K562 (cell line): ENCODE measurements at regions not wholly inside any gene's neighbourhood (a gene's known extent, or its start where the extent isn't known, plus 50 kb on each side); places are given as distances from the start of the nearest gene placed in this dataset.

Source experiments
- BRF2 ChIP-seq: IDR thresholded peaks from 3 replicates; pipeline ENCODE4 v1.6.1; 2011; ENCODE audit warnings: borderline replicate concordance, mild to moderate bottlenecking; ENCODE audit not compliant: insufficient read length, insufficient read depth
- CBX5 ChIP-seq: IDR thresholded peaks from 2 replicates; pipeline ENCODE4 v1.6.1; 2014; ENCODE audit warnings: low read depth, borderline replicate concordance
- CHD7 ChIP-seq: fragments of 200-600 bp; sonication (generic); IDR thresholded peaks from one replicate; pipeline ENCODE4 v1.6.1; 2012; ENCODE audit warnings: mild to moderate bottlenecking, low read depth, low read length, inconsistent platforms
- KDM2B ChIP-seq: fragments of 250-450 bp; sonication (Bioruptor Pico); IDR thresholded peaks from 2 replicates; pipeline ENCODE4 v1.8.0; 2021; ENCODE audit warnings: mild to moderate bottlenecking, moderate library complexity
- MECOM ChIP-seq: fragments of 250-450 bp; sonication (Bioruptor Pico); IDR thresholded peaks from 2 replicates; pipeline ENCODE4 v1.8.0; 2022; ENCODE audit warnings: inconsistent platforms
- PHB ChIP-seq: fragments of 250-450 bp; sonication (Bioruptor Pico); IDR thresholded peaks from 2 replicates; pipeline ENCODE4 v1.5.0; 2021
- SPI1 ChIP-seq: IDR thresholded peaks from 2 replicates; pipeline ENCODE4 v1.6.1; 2011; ENCODE audit warnings: low read depth, low read length, control low read depth, borderline replicate concordance
- UBTF ChIP-seq, 2 experiments: IDR thresholded peaks; 2 replicates each; pipeline ENCODE4 v1.6.1; 2012; ENCODE audit warnings: improper control_type of control experiment in 2 of 2, low read depth in 2 of 2, low read length in 2 of 2, borderline replicate concordance in 1 of 2
- ZBTB12 ChIP-seq: fragments of 250-450 bp; sonication (Bioruptor Pico); IDR thresholded peaks from 2 replicates; pipeline ENCODE4 v1.4.0; 2020
- ZNF512 ChIP-seq: IDR thresholded peaks from 2 replicates; pipeline ENCODE4 v1.6.1; 2016; ENCODE audit warnings: missing genetic modification characterization, missing compliant biosample characterization

- TF ChIP-seq CHD7, result no peak
- TF ChIP-seq ZBTB12 (CRISPR knock-in tag), result no peak
- no peak for TF ChIP-seq PHB (CRISPR knock-in tag)
- no peak for TF ChIP-seq UBTF (IDR thresholded peaks at IDR 0.05; ENCODE audit: borderline replicate concordance in 1 of 2, low read depth in 2 of 2, low read length in 2 of 2)
- TF ChIP-seq BRF2, result no peak
- no peak for TF ChIP-seq SPI1
- no peak for TF ChIP-seq MECOM (CRISPR knock-in tag)
- no peak for TF ChIP-seq CBX5
- no peak for TF ChIP-seq KDM2B (CRISPR knock-in tag)
- TF ChIP-seq ZNF512, result no peak
Observed at GRCh38 chr5:125578551-125578950, 832.1 kb upstream of the ZNF608 start (continued).
